ENCODE measurements at regions not wholly inside any gene's neighbourhood (a gene's known extent, or its start where the extent isn't known, plus 50 kb on each side); places are given as distances from the start of the nearest gene placed in this dataset.
"Not testable (repeated sequence)": the region's sequence is repeated elsewhere in the genome, so short reads cannot be mapped to it uniquely, and the experiment has no call there.

DNA sequence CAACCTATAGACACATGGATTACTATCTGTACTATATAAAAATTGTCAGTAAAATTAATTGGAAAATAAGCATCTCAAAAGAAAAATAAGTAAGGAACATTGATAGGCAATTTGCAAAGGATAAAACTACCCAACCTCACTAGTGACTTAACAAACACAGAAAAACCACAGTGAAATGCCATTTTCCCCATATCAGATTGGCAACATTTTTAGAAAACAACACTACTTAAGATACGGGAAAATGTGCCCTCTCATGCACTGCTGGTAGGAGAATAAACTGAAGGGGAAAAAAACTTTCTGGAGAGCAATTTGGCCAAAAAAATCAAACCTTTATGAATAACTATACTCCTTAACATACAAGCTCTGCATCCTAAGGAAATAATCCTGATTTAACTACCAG lies 254.0 kb downstream of the DEPDC1B start:
- H3K36me3 ChIP-seq (ENCODE audit: control insufficient read depth, insufficient read depth, low read length), result no peaks in the 10 kb centered on the region
- no peak overlapping the region for H3K27ac ChIP-seq (ENCODE audit: low read depth, low read length)
- no peak overlapping the region for H3K9ac ChIP-seq (ENCODE audit: low read length)
- no peaks in the 10 kb centered on the region for H3K27me3 ChIP-seq (ENCODE audit: control insufficient read depth, insufficient read depth, low read length)
- H3K4me3 ChIP-seq (ENCODE audit: low read length), result no peak overlapping the region
- no peaks in the 10 kb centered on the region for H3K4me1 ChIP-seq (ENCODE audit: control insufficient read depth, insufficient read depth, low read length)

GRCh38 chr5:60445427-60445826 lies 254.5 kb downstream of the DEPDC1B start:
- no peaks in the 10 kb centered on the region for H3K4me1 ChIP-seq (ENCODE audit: control insufficient read depth, insufficient read depth, low read length)

GRCh38 chr5:60444661-60445360 lies 255.2 kb downstream of the DEPDC1B start:
- Histone ChIP-seq H3K4me3 (ENCODE audit: low read length) (no peak overlapping the region), H3K4me1 (ENCODE audit: control insufficient read depth, insufficient read depth, low read length) (no peaks in the 10 kb centered on the region), H3K9ac (ENCODE audit: low read length) (no peak overlapping the region), H3K27ac (ENCODE audit: low read depth, low read length) (no peak overlapping the region), H3K27me3 (ENCODE audit: control insufficient read depth, insufficient read depth, low read length) (no peaks in the 10 kb centered on the region), H3K36me3 (ENCODE audit: control insufficient read depth, insufficient read depth, low read length) (no peaks in the 10 kb centered on the region)

More at GRCh38 chr5:60445427-60445826, 254.5 kb downstream of the DEPDC1B start:
- Histone ChIP-seq H3K9ac (ENCODE audit: low read length) (no peak overlapping the region), H3K4me3 (ENCODE audit: low read length) (no peak overlapping the region), H3K36me3 (ENCODE audit: control insufficient read depth, insufficient read depth, low read length) (no peaks in the 10 kb centered on the region), H3K27ac (ENCODE audit: low read depth, low read length) (no peak overlapping the region), H3K27me3 (ENCODE audit: control insufficient read depth, insufficient read depth, low read length) (no peaks in the 10 kb centered on the region)

- no peaks in the 10 kb centered on the region for H3K36me3 ChIP-seq (ENCODE audit: control insufficient read depth, insufficient read depth, low read length)
- no peaks in the 10 kb centered on the region for H3K27me3 ChIP-seq (ENCODE audit: control insufficient read depth, insufficient read depth, low read length)
- H3K4me3 ChIP-seq (ENCODE audit: low read length), result no peak overlapping the region
- H3K27ac ChIP-seq (ENCODE audit: low read depth, low read length), result no peak overlapping the region
- no peak overlapping the region for H3K9ac ChIP-seq (ENCODE audit: low read length)
- H3K4me1 ChIP-seq (ENCODE audit: control insufficient read depth, insufficient read depth, low read length), result no peaks in the 10 kb centered on the region
These were observed 260.4 kb downstream of the DEPDC1B start for GRCh38 chr5:60439552-60439951.

- Histone ChIP-seq H3K27me3 (ENCODE audit: control insufficient read depth, insufficient read depth, low read length) (no peaks in the 10 kb centered on the region), H3K4me1 (ENCODE audit: control insufficient read depth, insufficient read depth, low read length) (no peaks in the 10 kb centered on the region), H3K27ac (ENCODE audit: low read depth, low read length) (no peak overlapping the region), H3K36me3 (ENCODE audit: control insufficient read depth, insufficient read depth, low read length) (no peaks in the 10 kb centered on the region), H3K9ac (ENCODE audit: low read length) (no peak overlapping the region), H3K4me3 (ENCODE audit: low read length) (no peak overlapping the region)
These were observed 262.7 kb downstream of the DEPDC1B start for GRCh38 chr5:60437308-60437707.

- H3K4me3 ChIP-seq (ENCODE audit: low read length), result no peak overlapping the region
- no peaks in the 10 kb centered on the region for H3K4me1 ChIP-seq (ENCODE audit: control insufficient read depth, insufficient read depth, low read length)
- no peak overlapping the region for H3K9ac ChIP-seq (ENCODE audit: low read length)
- H3K27me3 ChIP-seq (ENCODE audit: control insufficient read depth, insufficient read depth, low read length), result no peaks in the 10 kb centered on the region
- H3K27ac ChIP-seq (ENCODE audit: low read depth, low read length), result no peak overlapping the region
- no peaks in the 10 kb centered on the region for H3K36me3 ChIP-seq (ENCODE audit: control insufficient read depth, insufficient read depth, low read length)
These were observed 263.4 kb downstream of the DEPDC1B start for GRCh38 chr5:60436518-60436917.

- H3K9ac ChIP-seq (ENCODE audit: low read length), result no peak overlapping the region
- H3K27me3 ChIP-seq (ENCODE audit: control insufficient read depth, insufficient read depth, low read length), result no peaks in the 10 kb centered on the region
- H3K4me3 ChIP-seq (ENCODE audit: low read length), result no peak overlapping the region
- no peaks in the 10 kb centered on the region for H3K4me1 ChIP-seq (ENCODE audit: control insufficient read depth, insufficient read depth, low read length)
- no peaks in the 10 kb centered on the region for H3K36me3 ChIP-seq (ENCODE audit: control insufficient read depth, insufficient read depth, low read length)
- H3K27ac ChIP-seq (ENCODE audit: low read depth, low read length), result no peak overlapping the region
These were observed 264.2 kb downstream of the DEPDC1B start for GRCh38 chr5:60435808-60436207.

GRCh38 chr5:60426189-60426588 lies 273.8 kb downstream of the DEPDC1B start:
- H3K4me3 ChIP-seq (ENCODE audit: low read length); H3K36me3 ChIP-seq (ENCODE audit: control insufficient read depth, insufficient read depth, low read length); H3K27ac ChIP-seq (ENCODE audit: low read depth, low read length); H3K9ac ChIP-seq (ENCODE audit: low read length); H3K27me3 ChIP-seq (ENCODE audit: control insufficient read depth, insufficient read depth, low read length); H3K4me1 ChIP-seq (ENCODE audit: control insufficient read depth, insufficient read depth, low read length): not testable (repeated sequence)

GRCh38 chr5:60420773-60421172 lies 279.2 kb downstream of the DEPDC1B start:
- H3K36me3 ChIP-seq (ENCODE audit: control insufficient read depth, insufficient read depth, low read length); H3K9ac ChIP-seq (ENCODE audit: low read length); H3K27ac ChIP-seq (ENCODE audit: low read depth, low read length); H3K4me1 ChIP-seq (ENCODE audit: control insufficient read depth, insufficient read depth, low read length); H3K27me3 ChIP-seq (ENCODE audit: control insufficient read depth, insufficient read depth, low read length); H3K4me3 ChIP-seq (ENCODE audit: low read length): not testable (repeated sequence)

DNA sequence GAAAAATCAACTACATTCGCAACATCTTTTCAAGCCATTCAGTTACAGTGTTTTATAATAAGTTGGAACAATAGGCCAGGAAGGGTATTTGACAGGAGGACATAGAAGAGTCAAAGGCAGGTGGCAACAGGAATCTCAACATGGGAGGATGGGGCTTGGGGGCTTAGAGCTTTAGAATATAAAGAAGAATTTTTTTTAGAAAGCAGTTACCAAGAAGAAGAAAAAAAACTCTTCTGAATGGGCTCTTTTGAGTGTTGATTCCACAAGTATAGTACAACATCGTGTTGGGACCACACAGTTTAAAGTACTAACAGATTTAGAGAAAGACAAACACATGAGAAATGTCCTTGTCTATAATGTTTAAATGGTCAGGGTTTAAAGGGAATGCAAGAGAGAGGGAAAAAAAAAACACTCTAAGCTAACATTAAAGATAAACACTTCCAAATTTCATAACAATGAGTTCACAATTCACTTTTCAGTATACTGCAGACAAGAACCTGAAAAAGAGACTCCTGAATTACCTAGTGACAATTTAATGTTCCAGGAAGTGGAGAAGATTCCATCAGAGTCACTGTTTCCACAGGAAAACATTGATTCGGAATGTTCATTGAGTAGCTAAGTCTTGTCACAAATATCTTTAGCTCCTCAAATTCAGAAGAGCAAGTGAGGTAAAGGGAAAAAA lies 282.3 kb downstream of the DEPDC1B start:
- Histone ChIP-seq H3K27ac (ENCODE audit: low read depth, low read length) (peak overlapping the region; percentile 8), H3K4me3 (ENCODE audit: low read length) (no peak overlapping the region), H3K27me3 (ENCODE audit: control insufficient read depth, insufficient read depth, low read length) (no peaks in the 10 kb centered on the region), H3K4me1 (ENCODE audit: control insufficient read depth, insufficient read depth, low read length) (no peaks in the 10 kb centered on the region), H3K9ac (ENCODE audit: low read length) (no peak overlapping the region), H3K36me3 (ENCODE audit: control insufficient read depth, insufficient read depth, low read length) (no peaks in the 10 kb centered on the region)

DNA sequence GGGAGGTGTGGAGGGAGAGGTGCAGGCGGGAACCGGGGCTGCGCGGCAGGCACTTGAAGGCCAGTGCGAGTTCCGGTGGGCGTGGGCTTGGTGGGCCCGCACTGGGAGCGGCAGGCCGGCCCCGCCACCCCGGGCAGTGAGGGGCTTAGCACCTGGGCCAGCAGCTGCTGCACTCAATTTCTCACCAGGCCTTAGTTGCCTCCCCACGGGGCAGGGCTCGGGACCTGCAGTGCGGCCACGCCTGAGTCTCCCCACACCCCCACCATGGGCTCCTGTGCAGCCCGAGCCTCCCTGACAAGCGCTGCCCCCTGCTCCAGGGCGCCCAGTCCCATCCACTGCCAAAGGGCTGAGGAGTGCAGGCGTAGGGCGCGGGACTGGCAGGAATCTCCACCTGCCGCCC lies 284.5 kb downstream of the DEPDC1B start:
- no peaks in the 10 kb centered on the region for H3K36me3 ChIP-seq (ENCODE audit: control insufficient read depth, insufficient read depth, low read length)
- no peaks in the 10 kb centered on the region for H3K4me1 ChIP-seq (ENCODE audit: control insufficient read depth, insufficient read depth, low read length)
- H3K27me3 ChIP-seq (ENCODE audit: control insufficient read depth, insufficient read depth, low read length), result no peaks in the 10 kb centered on the region
- H3K9ac ChIP-seq (ENCODE audit: low read length), result no peak overlapping the region
- H3K4me3 ChIP-seq (ENCODE audit: low read length), result no peak overlapping the region
- no peak overlapping the region for H3K27ac ChIP-seq (ENCODE audit: low read depth, low read length)

DNA sequence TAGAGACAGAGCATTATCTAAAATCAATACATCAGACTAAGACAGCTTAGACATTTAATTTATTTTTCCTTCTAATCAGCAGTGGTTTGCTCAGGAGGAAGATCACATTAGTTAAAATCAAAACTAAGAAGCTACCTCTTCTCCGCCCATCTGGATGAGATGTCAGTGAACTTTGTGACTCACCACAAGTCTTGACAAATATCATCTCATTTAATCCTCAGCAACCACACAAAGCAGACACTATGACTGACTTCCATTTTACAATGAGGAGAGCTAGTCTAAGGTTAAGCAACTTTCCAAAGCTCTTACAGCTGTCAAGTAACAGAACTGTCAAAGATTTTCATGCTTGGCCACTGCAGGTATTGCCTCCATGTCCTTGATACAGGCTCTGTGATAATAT lies 289.5 kb downstream of the DEPDC1B start:
- Histone ChIP-seq H3K36me3 (ENCODE audit: control insufficient read depth, insufficient read depth, low read length) (no peaks in the 10 kb centered on the region), H3K4me3 (ENCODE audit: low read length) (no peak overlapping the region)

DNA sequence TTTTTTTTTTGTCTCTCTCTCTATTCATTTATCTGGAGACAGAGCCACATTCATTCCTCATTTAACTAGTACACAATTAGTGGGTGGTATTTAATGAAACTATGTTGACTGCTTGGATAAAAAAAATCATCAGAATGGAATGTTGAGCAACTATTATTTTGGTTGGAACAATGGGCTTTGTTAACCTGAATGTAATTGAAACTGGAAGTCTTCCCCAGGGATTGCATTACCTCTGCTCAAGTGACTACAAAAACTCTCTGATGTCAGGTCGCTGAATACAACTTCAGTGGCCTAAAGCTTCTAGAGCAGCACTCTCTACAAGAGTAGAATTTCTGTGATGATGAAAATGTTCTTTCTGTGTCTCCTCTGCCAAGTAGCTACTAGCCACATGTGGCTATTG lies 295.8 kb downstream of the DEPDC1B start:
- no peak overlapping the region for H3K4me3 ChIP-seq (ENCODE audit: low read length)
- no peaks in the 10 kb centered on the region for H3K36me3 ChIP-seq (ENCODE audit: control insufficient read depth, insufficient read depth, low read length)
- H3K27me3 ChIP-seq (ENCODE audit: control insufficient read depth, insufficient read depth, low read length), result no peaks in the 10 kb centered on the region
- H3K4me1 ChIP-seq (ENCODE audit: control insufficient read depth, insufficient read depth, low read length), result no peaks in the 10 kb centered on the region
- no peak overlapping the region for H3K27ac ChIP-seq (ENCODE audit: low read depth, low read length)
- H3K9ac ChIP-seq (ENCODE audit: low read length), result no peak overlapping the region

More for the DNA sequence above, 289.5 kb downstream of the DEPDC1B start:
- H3K27me3 ChIP-seq (ENCODE audit: control insufficient read depth, insufficient read depth, low read length), result no peaks in the 10 kb centered on the region
- no peak overlapping the region for H3K27ac ChIP-seq (ENCODE audit: low read depth, low read length)
- H3K9ac ChIP-seq (ENCODE audit: low read length), result no peak overlapping the region
- no peaks in the 10 kb centered on the region for H3K4me1 ChIP-seq (ENCODE audit: control insufficient read depth, insufficient read depth, low read length)

Data from rectal smooth muscle tissue (tissue), 1 donor.